ENCODE measurements at regions not wholly inside any gene's neighbourhood (a gene's known extent, or its start where the extent isn't known, plus 50 kb on each side); places are given as distances from the start of the nearest gene placed in this dataset.

DNA sequence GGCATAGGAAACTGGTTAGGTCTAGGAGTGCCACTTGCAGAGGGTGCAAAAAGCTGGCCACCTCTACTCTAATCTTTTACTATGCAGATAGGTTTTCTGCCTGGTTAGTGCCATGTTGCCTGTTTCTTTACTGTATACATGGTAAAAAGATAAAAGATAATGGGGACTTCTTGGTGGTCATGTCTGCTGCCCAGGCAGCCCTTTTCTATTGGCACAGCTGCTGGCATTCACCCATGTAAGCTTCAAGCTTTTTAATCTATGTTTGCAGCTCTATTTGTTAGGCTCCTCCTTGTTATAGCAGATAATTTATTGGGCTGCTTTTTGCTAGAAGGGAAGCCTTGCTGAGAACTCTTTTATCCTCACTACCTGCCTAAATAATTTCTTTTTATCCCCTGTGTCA is 74.0 kb upstream of the KDM5D start:
- no peaks in the 10 kb centered on the region for H3K36me3 Mint-ChIP-seq
- H3K36me3 ChIP-seq (ENCODE audit: control insufficient read depth in 2 of 2, extremely low read depth in 1 of 2, insufficient read depth in 1 of 2, low read length in 1 of 2): no peaks in the 10 kb centered on the region
- no peak overlapping the region for H3K4me3 ChIP-seq (ENCODE audit: control insufficient read depth in 1 of 2, extremely low read depth in 1 of 2, low read length in 1 of 2)
- H3K9me3 Mint-ChIP-seq: no peaks in the 10 kb centered on the region
- peaks cover 0 to 7% of the 10 kb centered on the region in 2 experiments for H3K27me3 ChIP-seq (replicated peaks in 1 of 2; ENCODE audit: control insufficient read depth in 2 of 2, extremely low read depth in 1 of 2, insufficient read depth in 2 of 2, low read length in 1 of 2)
- no peak for DNase-seq
- no peak overlapping the region for H3K27ac ChIP-seq (ENCODE audit: low read length)
- ChIA-PET CTCF (no interaction called here), POLR2A (interaction anchor here in 1 of 2 donors (0.6 kb wide), 1 partner anchor 69 kb away, joined by 3 read pairs; no protein-coding TSS in a partner anchor)
- no peak overlapping the region for H3K4me3 Mint-ChIP-seq
- no peak for ATAC-seq (replicated peaks in 1 of 4)
- H3K9me3 ChIP-seq: no peaks in the 10 kb centered on the region
- no peaks in the 10 kb centered on the region for H3K4me1 ChIP-seq (ENCODE audit: control insufficient read depth in 1 of 2, extremely low read depth in 1 of 2, insufficient read depth in 2 of 2, low read length in 2 of 2)
- peaks cover 0 to 7% (median 0%) of the 10 kb centered on the region in 3 donors for H3K4me1 Mint-ChIP-seq
- peaks cover 0 to 5% of the 10 kb centered on the region in 2 donors for H3K27me3 Mint-ChIP-seq
- no peak overlapping the region for H3K27ac Mint-ChIP-seq

DNA sequence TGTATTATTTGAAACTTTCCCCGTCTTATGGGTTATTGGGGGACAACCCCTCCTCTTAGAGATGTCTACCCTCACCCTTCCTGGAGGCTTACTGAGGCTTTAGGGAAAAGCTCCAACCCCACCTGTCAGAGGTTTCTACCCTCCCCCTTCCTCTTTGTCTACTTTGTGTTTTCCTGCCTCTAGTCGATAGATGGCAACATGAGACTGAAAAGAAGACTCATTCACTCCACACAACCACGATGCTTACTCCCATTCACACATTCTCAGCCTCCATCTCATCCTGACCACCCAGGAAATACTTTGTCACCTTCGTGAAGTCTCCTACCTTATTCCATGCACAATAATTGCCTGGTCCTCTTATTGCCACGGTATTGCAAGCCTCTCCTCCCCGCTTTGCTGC is 72.4 kb upstream of the KDM5D start:
- Mint-ChIP-seq H3K27me3 (peaks cover 0 to 5% of the 10 kb centered on the region in 2 donors), H3K9me3 (no peaks in the 10 kb centered on the region), H3K4me3 (peak overlapping the region in 1 of 3 donors; percentile 13), H3K36me3 (no peaks in the 10 kb centered on the region), H3K4me1 (peaks cover 0 to 7% (median 0%) of the 10 kb centered on the region in 3 donors), H3K27ac (no peak overlapping the region)
- Histone ChIP-seq H3K9me3 (no peaks in the 10 kb centered on the region), H3K4me3 (ENCODE audit: control insufficient read depth in 1 of 2, extremely low read depth in 1 of 2, low read length in 1 of 2) (no peak overlapping the region), H3K27ac (ENCODE audit: low read length) (no peak overlapping the region), H3K4me1 (ENCODE audit: control insufficient read depth in 1 of 2, extremely low read depth in 1 of 2, insufficient read depth in 2 of 2, low read length in 2 of 2) (no peaks in the 10 kb centered on the region), H3K36me3 (ENCODE audit: control insufficient read depth in 2 of 2, extremely low read depth in 1 of 2, insufficient read depth in 1 of 2, low read length in 1 of 2) (no peaks in the 10 kb centered on the region), H3K27me3 (replicated peaks in 1 of 2; ENCODE audit: control insufficient read depth in 2 of 2, extremely low read depth in 1 of 2, insufficient read depth in 2 of 2, low read length in 1 of 2) (peaks cover 0 to 7% of the 10 kb centered on the region in 2 experiments)
- ChIA-PET CTCF (no interaction called here), POLR2A (no interaction called here)
- WGBS (ENCODE audit: insufficient coverage): 6% methylated on average over 2 of the region's 6 CpGs
- peak in 1 of 35 experiments; percentile 11 for DNase-seq
- no peak for ATAC-seq (replicated peaks in 1 of 4)

DNA sequence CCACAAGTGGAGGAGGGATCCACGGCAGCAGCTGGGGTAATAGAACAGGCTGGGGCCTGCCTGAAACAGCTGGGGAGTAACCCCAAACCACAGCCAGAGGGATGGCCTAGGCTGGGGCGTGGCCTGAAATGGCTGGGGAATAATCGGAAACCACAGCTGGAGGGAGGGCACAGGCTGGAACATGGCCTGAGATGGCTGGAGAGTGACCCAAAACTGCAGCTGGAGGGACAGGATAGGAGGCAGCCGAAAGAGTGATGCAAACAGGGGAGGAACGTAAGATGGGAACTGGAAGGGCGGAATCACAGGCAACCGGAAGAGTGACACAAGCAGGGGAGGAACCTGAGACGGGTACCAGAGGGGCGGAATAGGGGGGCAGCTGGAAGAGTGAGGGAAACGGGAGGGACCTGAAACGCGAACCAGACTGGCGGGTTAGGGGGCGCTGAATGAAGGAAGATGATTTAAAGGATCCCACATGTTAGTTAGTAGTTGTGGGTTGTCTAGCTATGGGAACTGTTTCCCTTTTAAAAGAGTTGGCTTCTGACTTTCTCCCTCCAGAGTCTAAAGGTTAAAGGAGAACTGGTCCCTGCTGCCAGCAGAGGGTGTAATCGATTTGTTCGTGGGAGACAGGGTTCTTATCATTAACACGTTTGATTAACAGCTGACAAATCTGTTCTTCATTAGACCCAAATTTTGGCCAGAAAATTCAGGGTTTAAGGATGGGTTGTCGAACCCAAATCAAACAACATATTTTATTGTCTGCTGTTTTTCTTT is 71.7 kb upstream of the KDM5D start:
- H3K27ac ChIP-seq (ENCODE audit: low read length): no peak overlapping the region
- 42% methylated on average over 4 of the region's 18 CpGs for WGBS (ENCODE audit: insufficient coverage)
- Mint-ChIP-seq H3K4me3 (peak overlapping the region in 1 of 3 donors; percentile 53), H3K9me3 (no peaks in the 10 kb centered on the region), H3K27me3 (no peaks in the 10 kb centered on the region), H3K36me3 (no peaks in the 10 kb centered on the region), H3K4me1 (peaks cover 0 to 7% (median 0%) of the 10 kb centered on the region in 3 donors), H3K27ac (peak overlapping the region in 1 of 2 donors; percentile 27)
- peaks cover 0 to 7% of the 10 kb centered on the region in 2 experiments for H3K27me3 ChIP-seq (replicated peaks in 1 of 2; ENCODE audit: control insufficient read depth in 2 of 2, extremely low read depth in 1 of 2, insufficient read depth in 2 of 2, low read length in 1 of 2)
- no peak for ATAC-seq (replicated peaks in 1 of 4)
- no peak for DNase-seq
- ChIA-PET POLR2A (no interaction called here), CTCF (no interaction called here)
- H3K9me3 ChIP-seq: no peaks in the 10 kb centered on the region
- H3K4me1 ChIP-seq (ENCODE audit: control insufficient read depth in 1 of 2, extremely low read depth in 1 of 2, insufficient read depth in 2 of 2, low read length in 2 of 2): no peaks in the 10 kb centered on the region
- H3K4me3 ChIP-seq (ENCODE audit: control insufficient read depth in 1 of 2, extremely low read depth in 1 of 2, low read length in 1 of 2): no peak overlapping the region
- H3K36me3 ChIP-seq (ENCODE audit: control insufficient read depth in 2 of 2, extremely low read depth in 1 of 2, insufficient read depth in 1 of 2, low read length in 1 of 2): no peaks in the 10 kb centered on the region

All from T-cell (primary cell).